Muscle of leg (tissue), 3 donors: ENCODE measurements at regions not wholly inside any gene's neighbourhood (a gene's known extent, or its start where the extent isn't known, plus 50 kb on each side); places are given as distances from the start of the nearest gene placed in this dataset.
"Not testable (repeated sequence)": the region's sequence is repeated elsewhere in the genome, so short reads cannot be mapped to it uniquely, and the experiment has no call there.

Experiments used
- DNase-seq: peaks from one replicate; pipeline ENCODE4 v3.0.0; 2013
- H3K27ac ChIP-seq: one replicate; pipeline ENCODE4 v1.5.1; 2013; ENCODE audit warnings: mild to moderate bottlenecking, low read length, control low read depth
- H3K27me3 ChIP-seq: one replicate; pipeline ENCODE4 v1.6.1; 2013; ENCODE audit warnings: low read length; ENCODE audit not compliant: control insufficient read depth, insufficient read depth
- H3K36me3 ChIP-seq: one replicate; pipeline ENCODE4 v1.6.1; 2013; ENCODE audit warnings: low read length; ENCODE audit not compliant: control insufficient read depth, insufficient read depth
- H3K4me1 ChIP-seq: one replicate; pipeline ENCODE4 v1.6.1; 2013; ENCODE audit warnings: low read length; ENCODE audit not compliant: control insufficient read depth, insufficient read depth
- H3K4me3 ChIP-seq: one replicate; pipeline ENCODE4 v1.5.1; 2013; ENCODE audit warnings: low read length, control low read depth
- H3K9me3 ChIP-seq: replicated peaks from 2 replicates; pipeline ENCODE4 v1.6.1; 2013; ENCODE audit warnings: low read depth, low read length; ENCODE audit not compliant: control insufficient read depth
- WGBS: methylation state at CpG from one replicate; pipeline ENCODE4 v1.1.5; 2013; ENCODE audit warnings: missing lambda C conversion rate; ENCODE audit not compliant: insufficient coverage; 5-methylcytosine and 5-hydroxymethylcytosine counted together

DNA sequence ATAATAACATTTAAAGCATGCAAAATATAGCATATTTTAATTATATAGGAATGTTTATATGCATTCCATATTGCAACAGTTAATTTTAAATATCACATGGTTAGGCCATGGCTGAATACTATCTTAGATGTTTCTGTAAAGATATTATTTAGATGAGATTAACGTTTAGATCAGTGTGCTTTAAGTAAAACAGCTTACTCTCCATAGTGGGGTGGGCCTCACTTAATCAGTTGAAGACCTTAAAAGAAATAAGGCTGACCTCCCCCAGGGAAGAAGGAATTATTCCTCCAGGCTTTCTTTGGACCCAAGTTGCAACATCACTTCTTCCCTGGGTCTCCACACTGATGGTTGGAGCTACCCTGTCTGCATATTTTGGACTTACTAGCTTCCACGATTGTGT, 1246.5 kb downstream of the TYW1 start:
- H3K4me1 ChIP-seq: no peaks in the 10 kb centered on the region
- no peak overlapping the region for H3K27ac ChIP-seq
- peaks cover 2% of the 10 kb centered on the region for H3K27me3 ChIP-seq
- DNase-seq: no peak
- H3K4me3 ChIP-seq: no peak overlapping the region
- no CpG with 5 or more reads among the region's 2 CpGs for WGBS
- H3K36me3 ChIP-seq: no peaks in the 10 kb centered on the region
- H3K9me3 ChIP-seq: peaks cover 3% of the 10 kb centered on the region

DNA sequence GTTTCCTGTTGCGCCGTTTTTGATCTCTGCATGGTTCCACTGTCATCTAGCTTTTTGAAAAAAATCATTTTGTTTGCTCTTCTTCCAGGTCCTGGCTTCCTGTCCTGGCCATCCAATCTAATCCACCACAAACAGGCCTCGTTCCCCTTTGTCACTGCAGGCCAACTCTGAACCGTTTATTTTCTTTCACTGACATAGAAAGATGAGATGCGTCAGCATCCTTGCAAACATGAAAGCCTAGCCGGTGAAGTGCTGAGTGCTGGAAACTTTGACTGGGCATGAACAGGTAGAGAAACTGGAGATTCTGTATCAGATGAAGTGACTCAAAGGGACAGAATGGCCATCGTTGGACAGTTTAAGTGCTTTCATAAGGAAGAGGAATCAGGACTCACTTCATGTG, 1247.8 kb downstream of the TYW1 start:
- Histone ChIP-seq H3K9me3 (peaks cover 3% of the 10 kb centered on the region), H3K36me3 (no peaks in the 10 kb centered on the region), H3K27me3 (peaks cover 2% of the 10 kb centered on the region), H3K4me1 (no peaks in the 10 kb centered on the region), H3K4me3 (no peak overlapping the region), H3K27ac (no peak overlapping the region)
- WGBS: 72% methylated on average over 7 of the region's 7 CpGs
- no peak for DNase-seq

GRCh38 chr7:68245688-68246087, 1249.1 kb downstream of the TYW1 start:
- Histone ChIP-seq H3K27ac (no peak overlapping the region), H3K4me1 (no peaks in the 10 kb centered on the region), H3K27me3 (peaks cover 2% of the 10 kb centered on the region), H3K4me3 (no peak overlapping the region), H3K36me3 (no peaks in the 10 kb centered on the region), H3K9me3 (no peaks in the 10 kb centered on the region)
- DNase-seq: peak; percentile 40
- 28% methylated on average over 2 of the region's 3 CpGs for WGBS

DNA sequence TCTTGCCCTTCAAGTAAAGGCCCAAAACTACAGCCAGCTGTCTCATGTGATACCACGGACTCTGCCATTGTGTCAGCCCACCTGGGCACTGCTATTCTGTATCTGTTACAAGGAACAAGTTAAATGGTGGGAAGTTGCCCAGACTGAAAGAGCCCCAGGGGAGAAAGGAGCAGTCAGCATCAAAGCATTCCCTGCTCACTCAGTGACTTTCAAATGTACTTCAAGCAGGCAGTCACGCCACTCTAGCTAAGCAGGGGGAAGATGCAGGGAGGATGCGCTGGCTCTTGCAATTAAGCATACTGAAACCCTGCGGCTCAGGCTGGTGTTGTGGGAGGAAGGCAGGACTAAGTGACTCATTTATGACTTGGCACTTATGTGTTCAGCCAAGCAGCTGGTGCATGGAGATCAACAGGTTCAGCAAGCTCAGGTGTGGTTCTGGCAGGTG, 1249.6 kb downstream of the TYW1 start:
- H3K4me3 ChIP-seq: no peak overlapping the region
- DNase-seq: no peak
- H3K9me3 ChIP-seq: no peaks in the 10 kb centered on the region
- no peaks in the 10 kb centered on the region for H3K4me1 ChIP-seq
- no peak overlapping the region for H3K27ac ChIP-seq
- WGBS: 40% methylated on average over 3 of the region's 4 CpGs
- H3K27me3 ChIP-seq: peaks cover 2% of the 10 kb centered on the region
- no peaks in the 10 kb centered on the region for H3K36me3 ChIP-seq

DNA sequence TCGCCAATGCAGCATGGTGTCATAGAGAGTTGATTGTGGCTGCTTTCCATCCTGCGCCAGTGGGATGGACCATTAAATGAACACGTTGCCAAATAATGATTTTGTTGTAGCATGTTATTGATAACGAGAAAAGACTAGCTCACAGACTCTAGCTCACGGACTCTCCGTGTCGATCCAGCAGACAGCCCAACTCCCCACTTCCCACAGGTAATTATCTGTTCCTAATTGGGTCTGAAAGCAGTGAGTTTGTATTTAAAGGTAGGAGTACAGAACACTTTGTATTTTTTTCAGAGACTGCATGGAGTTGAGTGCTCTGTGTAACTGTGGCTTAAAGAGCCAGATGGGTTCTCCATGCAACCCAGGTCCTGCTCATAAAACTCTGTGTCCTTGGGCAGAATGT, 1250.5 kb downstream of the TYW1 start:
- WGBS: 85% methylated on average over 2 of the region's 7 CpGs
- no peaks in the 10 kb centered on the region for H3K9me3 ChIP-seq
- H3K27ac ChIP-seq: no peak overlapping the region
- no peak overlapping the region for H3K4me3 ChIP-seq
- no peaks in the 10 kb centered on the region for H3K4me1 ChIP-seq
- H3K27me3 ChIP-seq: peaks cover 2% of the 10 kb centered on the region
- no peaks in the 10 kb centered on the region for H3K36me3 ChIP-seq
- DNase-seq: no peak

DNA sequence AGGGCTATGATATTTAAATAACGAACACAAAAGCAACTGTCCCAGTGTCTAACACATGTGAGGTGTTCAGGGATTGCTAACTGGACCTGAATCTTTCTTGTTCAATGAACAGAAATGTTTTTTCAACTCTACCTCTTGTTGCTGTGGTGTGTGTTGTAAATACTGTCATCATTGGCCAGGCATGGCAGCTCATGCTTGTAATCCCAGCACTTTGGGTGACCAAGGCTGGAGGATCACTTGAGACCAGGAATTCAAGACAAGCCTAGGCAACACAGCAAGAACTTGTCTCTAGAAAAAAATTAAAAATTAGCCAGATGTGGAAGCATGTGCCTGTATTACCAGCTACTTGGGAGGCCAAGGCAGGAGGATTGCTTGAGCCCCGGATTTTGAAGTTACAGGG, 1250.9 kb downstream of the TYW1 start:
- no peaks in the 10 kb centered on the region for H3K4me1 ChIP-seq
- no peak for DNase-seq
- no peaks in the 10 kb centered on the region for H3K9me3 ChIP-seq
- H3K4me3 ChIP-seq: no peak overlapping the region
- no peaks in the 10 kb centered on the region for H3K36me3 ChIP-seq
- peaks cover 2% of the 10 kb centered on the region for H3K27me3 ChIP-seq
- H3K27ac ChIP-seq: no peak overlapping the region
- 75% methylated on average over 1 of the region's 2 CpGs for WGBS

GRCh38 chr7:68248973-68249372, 1252.3 kb downstream of the TYW1 start:
- no peaks in the 10 kb centered on the region for H3K4me1 ChIP-seq
- no peak for DNase-seq
- H3K27me3 ChIP-seq: peaks cover 3% of the 10 kb centered on the region
- H3K27ac ChIP-seq: no peak overlapping the region
- no peaks in the 10 kb centered on the region for H3K36me3 ChIP-seq
- H3K9me3 ChIP-seq: no peaks in the 10 kb centered on the region
- no peak overlapping the region for H3K4me3 ChIP-seq

DNA sequence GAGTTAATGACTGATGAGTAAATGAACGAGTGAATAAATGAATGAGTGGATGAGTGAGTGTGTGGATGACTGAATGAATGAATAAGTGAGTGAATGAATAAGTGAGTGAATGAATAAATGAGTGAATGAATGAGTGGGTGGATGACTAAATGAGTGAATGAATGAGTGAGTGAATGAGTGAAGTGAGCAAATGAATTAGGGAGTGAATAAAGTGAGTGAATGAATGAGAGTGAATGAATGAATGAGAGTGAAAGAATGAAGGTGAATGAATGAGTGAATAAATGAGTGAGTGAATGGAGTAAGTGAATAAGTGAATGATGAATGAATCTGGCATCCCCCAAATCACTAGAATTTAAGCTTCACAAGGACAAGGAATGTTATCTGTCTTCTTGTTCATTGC, 1253.0 kb downstream of the TYW1 start:
- H3K9me3 ChIP-seq: no peaks in the 10 kb centered on the region
- WGBS: 93% methylated on average over 1 of the region's 1 CpG

GRCh38 chr7:68250143-68250542, 1253.5 kb downstream of the TYW1 start:
- peaks cover 4% of the 10 kb centered on the region for H3K27me3 ChIP-seq
- H3K4me1 ChIP-seq: no peaks in the 10 kb centered on the region
- no peak overlapping the region for H3K4me3 ChIP-seq
- 90% methylated on average over 3 of the region's 4 CpGs for WGBS
- H3K27ac ChIP-seq: no peak overlapping the region
- no peak for DNase-seq
- no peaks in the 10 kb centered on the region for H3K9me3 ChIP-seq
- no peaks in the 10 kb centered on the region for H3K36me3 ChIP-seq

More for the DNA sequence above, 1253.0 kb downstream of the TYW1 start:
- no peaks in the 10 kb centered on the region for H3K36me3 ChIP-seq
- H3K27ac ChIP-seq: no peak overlapping the region
- DNase-seq: no peak
- peaks cover 4% of the 10 kb centered on the region for H3K27me3 ChIP-seq
- H3K4me3 ChIP-seq: no peak overlapping the region
- no peaks in the 10 kb centered on the region for H3K4me1 ChIP-seq

GRCh38 chr7:68254815-68255214, 1258.2 kb downstream of the TYW1 start:
- WGBS: 73% methylated on average over 1 of the region's 1 CpG
- H3K27me3 ChIP-seq, H3K9me3 ChIP-seq, H3K27ac ChIP-seq, H3K4me1 ChIP-seq, DNase-seq, H3K4me3 ChIP-seq, H3K36me3 ChIP-seq: not testable (repeated sequence)

DNA sequence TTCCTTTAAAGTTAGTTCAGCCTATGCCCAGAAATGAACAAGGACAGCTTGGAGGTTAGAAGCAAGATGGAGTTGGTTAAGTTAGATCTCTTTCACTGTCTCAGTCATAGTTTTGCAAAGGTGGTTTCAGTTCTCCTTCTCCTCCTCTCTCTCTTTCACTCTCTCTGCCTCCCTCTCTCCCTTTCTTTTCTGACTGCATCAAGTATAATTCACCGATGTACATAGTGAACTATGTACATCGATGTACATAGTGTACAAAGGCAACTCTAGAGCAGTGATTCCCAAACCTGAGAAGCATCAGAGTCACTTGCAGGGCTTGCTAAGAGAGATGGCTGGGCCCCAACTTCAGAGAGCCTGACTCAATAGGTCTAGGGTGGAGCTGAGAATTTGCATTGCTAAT, 1259.7 kb downstream of the TYW1 start:
- Histone ChIP-seq H3K4me3 (no peak overlapping the region), H3K27me3 (peaks cover 2% of the 10 kb centered on the region), H3K36me3 (no peaks in the 10 kb centered on the region), H3K27ac (no peak overlapping the region), H3K4me1 (no peaks in the 10 kb centered on the region), H3K9me3 (no peaks in the 10 kb centered on the region)
- WGBS: 90% methylated on average over 2 of the region's 2 CpGs
- no peak for DNase-seq
